Ovary (tissue), 7 donors: ENCODE measurements at regions not wholly inside any gene's neighbourhood (a gene's known extent, or its start where the extent isn't known, plus 50 kb on each side); places are given as distances from the start of the nearest gene placed in this dataset.

Source experiments
- DNase-seq, 5 donors: peaks; one replicate each; pipeline ENCODE4 v3.0.0-alpha.2; 2019 to 2020
- H3K27ac ChIP-seq, 2 donors: fragments of 200-600 bp; one replicate each; pipeline versions ENCODE4 v1.5.1 to v1.8.0; 2019 to 2022
- H3K27me3 ChIP-seq: fragments of 200-600 bp; one replicate; pipeline ENCODE4 v1.8.0; 2022
- H3K36me3 ChIP-seq: fragments of 200-600 bp; sonication (generic); one replicate; pipeline ENCODE4 v1.5.1; 2019
- H3K4me1 ChIP-seq: one replicate; pipeline ENCODE4 v1.8.1; 2013; ENCODE audit warnings: mild to moderate bottlenecking, moderate library complexity; ENCODE audit not compliant: insufficient read depth
- H3K4me3 ChIP-seq: fragments of 200-600 bp; sonication (generic); one replicate; pipeline ENCODE4 v1.5.1; 2017
- H3K9me3 ChIP-seq, 2 donors: fragments of 200-600 bp in 1 of 2; sonication (generic) in 1 of 2; one replicate each; pipeline versions ENCODE4 v1.5.1 to v1.8.1; 2013 to 2019; ENCODE audit warnings: mild to moderate bottlenecking in 1 of 2, moderate library complexity in 1 of 2
- CTCF ChIP-seq, 3 donors: fragments of 450-650 bp in 2 of 3; fragments of 200-600 bp in 1 of 3; IDR thresholded peaks; one replicate each; pipeline versions ENCODE4 v1.5.1 to v1.8.0; 2016 to 2022; ENCODE audit warnings: antibody characterized with exemption in 3 of 3, mild to moderate bottlenecking in 1 of 3
- EP300 ChIP-seq: sonication (generic); formaldehyde crosslinking; IDR thresholded peaks from one replicate; pipeline ENCODE4 v1.6.1; 2017; ENCODE audit warnings: antibody characterized with exemption
- POLR2A ChIP-seq: fragments of 450-650 bp; IDR thresholded peaks from one replicate; pipeline ENCODE4 v1.6.1; 2017; ENCODE audit warnings: antibody characterized with exemption, mild to moderate bottlenecking, moderate library complexity
- WGBS, 3 donors: extraction: QIAGEN DNeasy Blood & Tissue Kit in 1 of 3; methylation state at CpG; one replicate each; pipeline versions ENCODE4 v1.1.5 to v1.1.7; 2013 to 2017; 5-methylcytosine and 5-hydroxymethylcytosine counted together
- intact Hi-C, 4 donors: fragments of 100-400 bp; cut with DNase I; formaldehyde crosslinking; loops; one replicate each; pipeline versions ENCODE4 v1.11.0 to v1.15.1; 2022 to 2023
- donor health status: DM: no; HTN: no; CAD: no; lungs with moderate emphysema.
- donor health status: DM: no; HTN: no; CAD: no.
- donor health status: Bipolar disorder and iron deficiency.
- donor health status: DM: no; HTN: no; CAD: no.
- donor health status: DM: yes; HTN: yes; CAD: no.

DNA sequence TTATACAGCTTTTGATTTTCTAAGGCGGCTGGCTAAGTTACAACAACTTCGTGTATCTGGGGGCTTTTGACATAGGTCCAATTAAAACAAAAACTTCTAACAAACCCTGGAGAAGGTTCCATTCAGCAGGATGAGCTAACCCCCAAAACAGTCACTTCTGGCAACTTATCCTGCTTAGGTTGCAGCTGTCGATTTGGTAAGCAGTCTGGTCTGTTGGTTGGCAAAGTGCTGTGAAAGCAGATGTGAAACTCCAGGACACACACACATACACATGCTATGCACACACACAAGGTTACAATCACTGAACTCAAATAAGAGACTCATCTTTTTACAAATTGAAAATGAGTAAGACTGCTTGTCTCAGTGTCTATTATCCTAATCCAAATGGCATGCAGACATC, 119.0 kb upstream of the STMND1 start:
- Histone ChIP-seq H3K27me3 (no peaks in the 10 kb centered on the region), H3K9me3 (no peaks in the 10 kb centered on the region), H3K36me3 (no peaks in the 10 kb centered on the region), H3K27ac (no peak overlapping the region), H3K4me1 (no peaks in the 10 kb centered on the region), H3K4me3 (no peak overlapping the region)
- no peak for DNase-seq
- intact Hi-C loops, result no loop called here
- no peak for TF ChIP-seq EP300
- TF ChIP-seq POLR2A, result no peak
- no peak for TF ChIP-seq CTCF (IDR thresholded peaks at IDR 0.05)
- WGBS, 3 donors, result 6 to 20% (median 18%) methylated on average over 3 of the region's 3 CpGs

GRCh38 chr6:16979677-16980370, 122.0 kb upstream of the STMND1 start:
- Histone ChIP-seq H3K4me1 (no peaks in the 10 kb centered on the region), H3K9me3 (no peaks in the 10 kb centered on the region), H3K36me3 (no peaks in the 10 kb centered on the region), H3K27ac (no peak overlapping the region), H3K4me3 (no peak overlapping the region), H3K27me3 (no peaks in the 10 kb centered on the region)
- no peak for DNase-seq
- 77 to 85% (median 80%) methylated on average over 7 of the region's 7 CpGs for WGBS, 3 donors
- TF ChIP-seq POLR2A (no peak), CTCF (IDR thresholded peaks at IDR 0.05) (no peak), EP300 (no peak)
- intact Hi-C loops, result no loop called here

DNA sequence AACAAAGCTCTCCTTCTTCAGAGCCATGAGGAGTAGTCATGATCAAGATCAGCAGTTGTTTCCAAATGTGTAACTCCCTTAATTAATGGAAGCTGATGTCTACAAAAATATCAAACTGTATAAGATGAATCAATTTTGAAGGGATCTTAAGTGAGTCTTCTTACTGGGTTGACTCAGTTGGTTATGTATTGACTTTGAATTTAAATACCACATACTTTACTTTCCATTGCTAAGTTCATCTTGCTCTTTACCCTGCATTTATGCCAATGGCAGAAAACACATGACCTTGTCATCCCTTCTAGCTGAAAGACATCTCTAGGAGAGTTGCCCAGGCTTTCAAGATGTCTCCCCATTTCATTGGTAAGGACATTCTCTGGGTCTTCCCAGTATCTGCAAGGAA, 123.2 kb upstream of the STMND1 start:
- Histone ChIP-seq H3K9me3 (no peaks in the 10 kb centered on the region), H3K36me3 (no peaks in the 10 kb centered on the region), H3K27ac (no peak overlapping the region), H3K27me3 (no peaks in the 10 kb centered on the region), H3K4me1 (no peaks in the 10 kb centered on the region), H3K4me3 (no peak overlapping the region)
- TF ChIP-seq CTCF (IDR thresholded peaks at IDR 0.05), result no peak
- intact Hi-C loops, result no loop called here
- no peak for DNase-seq

DNA sequence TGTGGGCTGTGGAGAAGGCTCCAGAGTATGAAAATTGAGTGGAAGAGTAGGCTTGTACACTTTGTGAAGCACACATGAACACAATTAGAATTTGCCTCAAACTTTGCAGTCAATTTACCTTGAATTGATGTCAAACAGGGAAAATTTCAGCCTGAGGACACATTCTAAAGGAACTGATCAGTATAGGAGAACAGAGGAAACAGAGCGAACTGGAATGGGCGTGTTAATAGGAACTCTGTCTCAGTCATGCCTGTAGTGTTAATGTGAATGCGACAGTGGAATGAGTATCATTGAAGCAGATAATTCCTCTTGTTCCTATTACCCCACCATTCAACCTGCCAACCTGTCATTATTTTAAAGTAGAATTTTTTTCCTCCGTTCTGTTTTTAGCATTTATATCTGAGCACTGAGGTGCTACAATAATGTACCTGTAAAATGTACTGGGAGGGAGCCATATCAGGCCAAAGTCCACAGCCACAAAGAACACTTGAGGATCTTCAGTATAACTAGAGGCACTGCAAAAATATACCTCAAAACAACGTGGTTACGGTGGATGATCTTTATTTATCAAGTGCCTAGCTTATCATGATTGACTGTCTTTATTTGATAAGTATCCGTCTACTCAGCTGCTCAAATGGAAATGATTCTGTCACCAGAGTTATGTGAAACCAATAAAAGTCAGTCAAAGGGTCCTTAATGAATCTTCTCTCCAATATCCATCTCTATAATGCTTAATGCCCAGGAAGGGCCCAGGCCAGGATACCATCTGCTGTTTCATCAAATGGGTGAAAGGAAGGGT, 125.3 kb upstream of the STMND1 start:
- H3K27me3 ChIP-seq, result no peaks in the 10 kb centered on the region
- 81 to 92% (median 88%) methylated on average over 7 of the region's 7 CpGs for WGBS, 3 donors
- no peaks in the 10 kb centered on the region for H3K4me1 ChIP-seq
- TF ChIP-seq POLR2A (no peak), EP300 (no peak), CTCF (IDR thresholded peaks at IDR 0.05) (no peak)
- no peak overlapping the region for H3K27ac ChIP-seq
- no peak overlapping the region for H3K4me3 ChIP-seq
- no peaks in the 10 kb centered on the region for H3K36me3 ChIP-seq
- H3K9me3 ChIP-seq, result no peaks in the 10 kb centered on the region
- intact Hi-C loops, result no loop called here
- no peak for DNase-seq
